Non-pigmented ciliary epithelial cell (primary cell): ENCODE measurements at regions not wholly inside any gene's neighbourhood (a gene's known extent, or its start where the extent isn't known, plus 50 kb on each side); places are given as distances from the start of the nearest gene placed in this dataset.
"Not testable (repeated sequence)": the region's sequence is repeated elsewhere in the genome, so short reads cannot be mapped to it uniquely, and the experiment has no call there.

Experiments
- DNase-seq: peaks from one replicate; pipeline ENCODE4 v3.0.0-alpha.2; 2010; ENCODE audit warnings: low read depth

DNA sequence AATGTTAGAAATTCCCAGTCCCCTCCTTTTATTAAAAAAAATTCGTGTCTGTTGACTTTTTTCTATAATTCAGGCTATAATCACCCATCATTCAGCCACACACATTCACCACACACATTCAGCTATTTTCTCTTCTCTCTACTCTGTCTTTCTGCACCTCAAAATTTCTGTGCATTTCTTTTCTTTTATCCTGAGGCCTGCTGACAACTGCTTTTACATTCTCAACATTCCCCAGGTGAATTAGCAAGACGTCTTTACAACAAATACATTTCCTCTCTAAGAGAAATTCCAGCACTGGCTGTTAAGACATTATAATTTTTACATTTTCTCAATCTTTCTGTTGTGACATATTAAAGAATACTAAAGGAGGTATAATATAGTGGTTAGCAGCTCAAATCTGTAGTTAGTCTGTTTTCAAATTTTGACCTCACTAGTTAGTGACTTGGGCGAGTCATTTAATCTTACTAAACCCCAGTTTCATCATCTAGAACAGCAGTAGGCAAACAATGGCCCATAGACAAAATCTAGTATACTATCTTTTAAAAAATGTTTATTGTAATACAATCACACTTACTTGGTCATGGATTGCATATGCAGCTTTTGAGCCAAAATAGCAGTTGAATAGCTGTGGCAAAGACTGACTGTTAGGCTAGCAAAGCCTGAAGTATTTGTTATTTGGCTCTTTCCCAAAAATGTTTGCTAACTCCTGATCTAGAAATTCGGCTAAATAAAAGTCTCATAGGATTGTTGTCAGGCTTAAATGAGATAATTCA lies 350.7 kb downstream of the NSUN3 start:
- DNase-seq = peak; percentile 34

DNA sequence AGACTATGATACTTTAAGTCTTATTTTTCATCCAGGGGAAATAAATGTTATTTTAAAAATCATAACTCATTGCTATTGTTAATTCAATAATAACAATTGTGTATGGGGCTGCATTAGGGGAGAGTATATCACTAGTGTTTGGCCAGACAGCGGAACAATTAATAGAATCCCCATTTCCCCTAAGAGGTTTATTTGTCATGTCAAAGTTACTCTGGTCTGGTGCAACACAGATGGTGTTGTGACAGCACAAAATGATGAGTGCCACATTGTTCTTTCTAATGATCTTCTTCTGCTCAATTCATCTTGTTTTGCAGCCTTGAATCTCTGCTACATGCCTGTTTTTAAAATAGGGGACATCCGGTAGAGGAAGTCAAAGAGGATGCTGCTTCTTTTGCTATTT lies 351.6 kb downstream of the NSUN3 start:
- no peak for DNase-seq

DNA sequence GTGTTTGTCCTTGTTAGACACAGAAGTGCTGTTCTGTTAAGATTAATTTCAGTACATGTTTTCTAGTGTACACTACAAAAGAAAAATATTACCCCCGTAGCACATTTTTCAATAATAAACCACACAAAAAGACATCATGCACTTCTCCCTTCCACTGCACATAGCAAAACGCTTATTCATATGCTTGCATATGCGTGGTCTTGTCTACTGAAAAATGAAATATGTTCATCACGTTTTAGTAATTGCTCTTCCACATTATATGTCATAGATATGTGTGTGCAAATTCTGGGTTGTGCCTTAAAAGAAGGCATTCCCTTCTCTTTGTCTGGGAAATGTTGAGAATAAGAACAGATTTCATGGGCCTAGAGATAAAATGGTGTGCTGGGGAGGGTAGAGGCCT lies 353.9 kb downstream of the NSUN3 start:
- no peak for DNase-seq

DNA sequence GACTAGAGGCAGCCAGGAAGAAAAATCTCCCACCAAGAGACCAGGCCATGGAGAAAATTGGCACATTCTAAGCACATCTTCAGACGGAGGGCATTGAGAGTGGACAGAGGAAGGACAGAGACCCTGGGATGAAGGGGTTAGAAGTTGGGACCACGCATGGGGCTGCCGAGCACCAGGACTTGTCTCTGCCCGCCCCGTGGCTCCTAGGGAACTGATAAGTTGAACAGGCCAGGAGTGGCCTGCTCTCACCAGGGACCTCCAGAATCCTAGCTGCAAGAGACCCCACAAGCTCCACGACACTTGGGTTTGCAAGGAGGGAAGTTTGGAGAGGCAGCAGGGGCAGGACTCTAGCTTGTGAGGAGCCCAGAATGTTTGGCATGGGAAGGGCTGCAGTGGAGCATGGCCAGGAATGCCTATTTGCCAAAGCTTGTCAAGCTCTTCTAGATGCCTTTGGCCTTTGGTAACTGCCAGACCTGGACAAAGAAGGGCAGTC lies 355.1 kb downstream of the NSUN3 start:
- DNase-seq = no peak

- no peak for DNase-seq
Observed at GRCh38 chr3:94420931-94421330, 358.1 kb downstream of the NSUN3 start.

DNA sequence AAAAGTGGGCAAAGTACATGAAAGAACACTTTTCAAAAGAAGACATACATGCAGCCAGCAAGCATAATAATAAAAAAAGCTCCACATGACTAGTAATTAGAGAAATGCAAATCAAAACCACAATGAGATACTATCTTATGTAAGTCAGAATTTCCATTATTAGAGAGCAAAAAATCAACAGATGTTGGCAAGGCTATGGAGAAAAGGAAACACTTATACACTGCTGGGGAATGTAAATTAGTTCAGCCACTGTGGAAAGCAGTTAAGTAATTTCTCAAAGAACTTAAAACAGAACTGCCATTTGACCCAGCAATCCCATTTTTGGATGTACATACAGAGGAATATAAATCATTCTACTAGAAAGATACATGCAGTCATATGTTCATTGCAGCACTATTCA lies 360.7 kb downstream of the NSUN3 start:
- no peak for DNase-seq

GRCh38 chr3:94429517-94429916 lies 366.7 kb downstream of the NSUN3 start:
- no peak for DNase-seq

DNA sequence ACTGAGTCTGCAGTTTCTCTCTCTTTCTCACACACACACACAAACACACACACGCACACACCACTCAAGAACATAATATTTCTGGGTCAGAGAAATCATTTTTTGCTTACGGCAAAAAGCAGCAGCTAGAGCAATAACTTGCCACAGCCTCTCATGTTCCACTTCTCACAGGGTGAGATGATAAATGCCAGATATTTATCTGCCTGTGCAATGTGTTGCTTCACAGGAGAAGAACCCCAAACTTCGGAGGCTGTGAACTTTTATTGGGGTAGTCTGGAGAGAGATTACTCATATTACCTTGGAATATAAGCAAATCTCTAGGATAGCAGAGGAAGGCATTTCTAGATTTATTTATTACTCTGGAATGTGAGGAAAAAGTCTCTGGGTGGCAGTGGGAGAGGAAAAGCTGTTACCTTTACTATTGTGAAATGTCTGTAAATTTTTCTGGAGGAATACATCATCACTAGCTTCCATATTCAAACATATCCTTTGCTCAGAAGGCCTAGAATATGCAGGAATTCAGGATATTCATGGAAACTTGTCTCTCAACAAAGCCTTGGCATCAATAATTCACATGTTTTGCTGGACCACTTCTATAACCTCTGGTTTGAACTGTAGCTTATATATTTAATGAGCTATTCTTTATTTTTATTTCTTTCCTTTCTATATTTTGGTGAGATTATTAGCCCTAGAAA lies 369.2 kb downstream of the NSUN3 start:
- DNase-seq = no peak

DNA sequence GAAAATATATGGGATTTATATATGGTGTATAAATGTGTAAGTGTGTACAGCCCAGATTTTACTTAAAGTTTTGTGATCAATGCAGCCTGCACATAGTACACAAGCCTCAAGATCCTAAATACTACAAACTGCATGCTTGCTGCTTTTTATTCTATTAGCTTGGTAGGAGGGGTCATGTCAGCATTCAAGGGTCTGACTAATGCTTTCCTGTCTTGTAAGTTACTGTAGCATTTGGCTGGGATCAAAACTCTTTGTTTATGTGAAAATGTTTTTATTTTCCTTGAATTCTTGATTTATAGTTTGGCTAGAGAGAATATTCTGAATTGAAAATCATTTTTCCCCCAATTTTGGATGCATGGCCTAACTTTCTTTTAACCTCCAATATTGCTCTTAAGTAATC lies 370.9 kb downstream of the NSUN3 start:
- DNase-seq = no peak

DNA sequence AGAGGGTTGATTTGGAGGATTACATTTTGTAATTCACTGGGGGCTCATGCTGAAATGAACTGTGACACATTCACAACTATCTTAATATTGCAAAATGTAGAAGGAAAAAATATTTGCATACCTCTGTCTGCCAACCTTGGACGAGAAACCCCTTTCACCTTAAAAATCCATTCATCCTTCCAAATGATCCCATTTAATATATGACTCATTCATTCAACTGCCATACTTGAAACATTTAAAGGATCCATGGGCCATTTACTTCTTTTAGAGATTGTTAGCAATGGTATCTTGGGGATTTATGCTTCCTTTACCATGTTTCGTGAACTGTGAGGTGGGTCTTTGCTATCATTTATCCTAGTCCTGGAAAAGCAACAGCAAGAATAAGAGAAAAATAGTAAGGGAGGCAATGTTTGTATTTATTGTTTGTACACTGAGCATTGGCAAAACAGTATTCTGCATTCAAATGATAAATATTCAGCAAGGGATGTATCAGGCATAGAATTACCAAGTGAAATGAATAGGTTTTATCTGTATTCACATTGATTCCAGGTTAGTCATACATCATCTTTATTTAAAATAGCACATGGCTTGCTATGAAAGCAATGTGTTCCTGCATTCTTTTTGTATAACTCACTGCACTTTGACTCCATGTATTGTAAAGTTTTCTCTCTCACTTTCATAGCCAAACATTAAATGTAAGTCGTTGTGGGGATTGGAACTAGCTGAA lies 378.1 kb downstream of the NSUN3 start:
- DNase-seq = peak; percentile 46

- DNase-seq = no peak
Observed at GRCh38 chr3:94441494-94441847, 378.6 kb downstream of the NSUN3 start.

GRCh38 chr3:94453864-94454263 lies 391.0 kb downstream of the NSUN3 start:
- no peak for DNase-seq

- DNase-seq = no peak
Observed at GRCh38 chr3:94459167-94459566, 396.3 kb downstream of the NSUN3 start.

DNA sequence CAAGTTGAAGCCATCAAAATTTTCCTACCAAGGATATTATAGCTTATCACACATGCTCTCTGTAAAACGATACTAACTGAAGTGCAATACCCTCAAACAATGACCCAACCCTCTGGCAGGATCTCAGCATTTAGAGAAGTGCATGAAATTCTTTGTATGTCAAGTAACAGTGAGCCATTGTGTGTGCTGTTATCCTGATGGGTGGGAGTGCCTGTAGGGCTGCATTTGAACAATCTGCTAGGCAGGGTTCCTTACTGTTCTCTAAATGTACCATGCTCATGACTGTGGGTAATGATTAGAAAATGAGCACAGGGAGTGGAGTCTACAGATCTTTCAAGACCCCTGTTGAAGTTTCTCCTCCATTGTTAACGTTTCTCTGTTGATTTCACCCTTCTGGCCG lies 398.1 kb downstream of the NSUN3 start:
- DNase-seq = no peak

GRCh38 chr3:94462931-94463330 lies 400.1 kb downstream of the NSUN3 start:
- DNase-seq = no peak

DNA sequence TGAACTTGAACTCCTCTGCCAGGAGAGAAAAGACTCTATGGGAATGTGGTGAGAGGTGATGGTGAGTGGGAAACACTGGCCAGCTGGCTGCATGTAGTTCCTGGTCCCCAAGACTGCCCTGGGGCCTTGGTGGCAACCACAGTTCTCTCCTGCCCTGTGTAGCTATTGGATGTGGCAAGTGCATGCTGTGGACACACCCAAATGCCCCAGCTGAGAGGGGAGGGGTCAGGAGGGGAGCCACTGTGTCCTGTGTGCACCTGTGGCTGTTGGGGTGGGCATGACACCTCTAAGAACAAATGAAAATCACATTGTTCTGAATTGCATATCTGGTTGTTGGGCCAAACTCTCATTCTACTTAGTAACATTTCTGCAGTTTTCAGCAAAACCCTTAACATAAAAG lies 409.6 kb downstream of the NSUN3 start:
- no peak for DNase-seq

GRCh38 chr3:94481226-94481898 lies 418.5 kb downstream of the NSUN3 start:
- no peak for DNase-seq

- no peak for DNase-seq
Observed at GRCh38 chr3:94482686-94483085, 419.8 kb downstream of the NSUN3 start.

- DNase-seq = no peak
Observed at GRCh38 chr3:94483403-94483802, 420.5 kb downstream of the NSUN3 start.

DNA sequence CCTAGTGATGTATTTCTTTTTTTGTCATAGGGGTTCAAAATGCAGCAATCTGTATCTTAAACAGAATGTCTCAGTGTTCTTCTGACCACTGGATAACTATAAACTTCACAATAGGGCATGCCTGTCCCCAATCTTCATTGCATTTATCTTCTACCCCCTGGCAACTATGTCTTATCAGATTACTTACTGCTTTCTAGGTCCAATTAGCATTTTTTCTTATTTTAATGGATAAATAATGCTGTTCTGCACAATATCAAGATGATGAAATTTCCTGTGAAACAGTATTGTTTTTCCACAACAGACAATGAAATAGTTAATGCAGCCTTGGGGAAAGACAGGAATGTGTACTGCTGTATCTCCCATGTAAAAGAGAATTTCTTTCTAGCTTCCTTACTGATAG lies 432.1 kb downstream of the NSUN3 start:
- no peak for DNase-seq

- no peak for DNase-seq
Observed at GRCh38 chr3:94500146-94500545, 437.3 kb downstream of the NSUN3 start.

- not testable (repeated sequence) for DNase-seq
Observed at GRCh38 chr3:94507354-94507753, 444.5 kb downstream of the NSUN3 start.
